IMR-90 (cell line): ENCODE measurements at regions not wholly inside any gene's neighbourhood (a gene's known extent, or its start where the extent isn't known, plus 50 kb on each side); places are given as distances from the start of the nearest gene placed in this dataset.

Experiments used
- ATAC-seq: fragments of 200-7000 bp; cut with Tn5 transposase; 2 replicates; pipeline ENCODE4 v1.9.1; 2020; ENCODE audit warnings: low read depth, mild to moderate bottlenecking, moderate library complexity
- BruUV-seq: library from RNA; stranded (reverse); fragments of 400-500 nt; replicated peaks from 2 replicates; lab custom pipeline; 2021; lab: Mats Ljungman, UMichigan
- CTCF ChIA-PET: fragments of 300-600 bp; formaldehyde crosslinking; extraction: SDS; loops from one replicate; lab custom pipeline; 2021; ENCODE audit warnings: antibody characterized with exemption; lab: Yijun Ruan, JAX
- POLR2A ChIA-PET: fragments of 300-600 bp; sonication (Branson Sonifier 250); formaldehyde crosslinking; loops from one replicate; lab custom pipeline; 2022; ENCODE audit warnings: antibody characterized with exemption; ENCODE audit not compliant: unreplicated experiment; lab: Charles Lee
- DNase-seq: peaks from one replicate; pipeline ENCODE4 v3.0.0; 2013
- H2AFZ ChIP-seq: replicated peaks from 2 replicates; pipeline ENCODE3; 2013; ENCODE audit warnings: low read length, mild to moderate bottlenecking; ENCODE audit not compliant: poor library complexity
- H2AK5ac ChIP-seq: 2 replicates; pipeline ENCODE4 v1.6.1; 2013; ENCODE audit warnings: low read depth, low read length, inconsistent platforms
- H2AK9ac ChIP-seq: replicated peaks from 2 replicates; pipeline ENCODE3; 2013; ENCODE audit warnings: mild to moderate bottlenecking, low read depth, low read length, moderate library complexity; ENCODE audit not compliant: poor library complexity
- H2BK120ac ChIP-seq: 2 replicates; pipeline ENCODE4 v1.6.1; 2013; ENCODE audit warnings: low read depth, low read length, inconsistent platforms
- H2BK15ac ChIP-seq: 3 replicates; pipeline ENCODE4 v1.6.1; 2013; ENCODE audit warnings: low read depth, low read length, inconsistent platforms
- H2BK20ac ChIP-seq: 2 replicates; pipeline ENCODE4 v1.6.1; 2013; ENCODE audit warnings: low read depth, mild to moderate bottlenecking, inconsistent platforms, low read length, moderate library complexity
- H2BK5ac ChIP-seq: 2 replicates; pipeline ENCODE4 v1.6.1; 2013; ENCODE audit warnings: mild to moderate bottlenecking, low read depth, low read length, inconsistent platforms; ENCODE audit not compliant: poor library complexity, severe bottlenecking
- H3K14ac ChIP-seq: replicated peaks from 2 replicates; pipeline ENCODE4 v1.6.1; 2013; ENCODE audit warnings: low read depth, low read length, inconsistent platforms
- H3K18ac ChIP-seq: 2 replicates; pipeline ENCODE4 v1.6.1; 2013; ENCODE audit warnings: low read depth, low read length, control low read depth
- H3K23ac ChIP-seq: 2 replicates; pipeline ENCODE4 v1.6.1; 2013; ENCODE audit warnings: low read depth, low read length, inconsistent platforms
- H3K27ac ChIP-seq: 2 replicates; pipeline ENCODE4 v1.5.1; 2013; ENCODE audit warnings: mild to moderate bottlenecking, control low read depth, low read length; ENCODE audit not compliant: insufficient read depth
- H3K27me3 ChIP-seq: 2 replicates; pipeline ENCODE4 v1.6.1; 2013; ENCODE audit warnings: low read length; ENCODE audit not compliant: control insufficient read depth, insufficient read depth
- H3K36me3 ChIP-seq: 2 replicates; pipeline ENCODE4 v1.6.1; 2013; ENCODE audit warnings: low read length, mixed read lengths; ENCODE audit not compliant: control insufficient read depth, insufficient read depth
- H3K4ac ChIP-seq: 2 replicates; pipeline ENCODE4 v1.6.1; 2013; ENCODE audit warnings: low read depth, low read length, inconsistent platforms
- H3K4me1 ChIP-seq: 2 replicates; pipeline ENCODE4 v1.6.1; 2013; ENCODE audit warnings: low read length, mixed read lengths; ENCODE audit not compliant: control insufficient read depth, insufficient read depth
- H3K4me2 ChIP-seq: 2 replicates; pipeline ENCODE4 v1.6.1; 2013; ENCODE audit warnings: low read depth, mild to moderate bottlenecking, control low read depth, low read length, moderate library complexity
- H3K4me3 ChIP-seq: 2 replicates; pipeline ENCODE4 v1.5.1; 2013; ENCODE audit warnings: low read depth, mild to moderate bottlenecking, control low read depth, low read length, moderate library complexity; ENCODE audit not compliant: insufficient read depth
- H3K56ac ChIP-seq: 2 replicates; pipeline ENCODE4 v1.6.1; 2013; ENCODE audit warnings: low read length, inconsistent platforms; ENCODE audit not compliant: insufficient read depth; ENCODE audit errors: extremely low read depth
- H3K79me1 ChIP-seq, 2 experiments: 2 replicates each; pipeline ENCODE4 v1.6.1; 2013; ENCODE audit warnings: low read length in 2 of 2, inconsistent platforms in 1 of 2, low read depth in 1 of 2
- H3K9ac ChIP-seq: 2 replicates; pipeline ENCODE4 v1.6.1; 2013; ENCODE audit warnings: low read depth, low read length, control low read depth
- H3K9me1 ChIP-seq: 2 replicates; pipeline ENCODE4 v1.6.1; 2013; ENCODE audit warnings: low read length, inconsistent platforms; ENCODE audit not compliant: insufficient read depth
- H3K9me3 ChIP-seq: 2 replicates; pipeline ENCODE4 v1.6.1; 2013; ENCODE audit warnings: low read length; ENCODE audit not compliant: control insufficient read depth, insufficient read depth
- H4K20me1 ChIP-seq: 2 replicates; pipeline ENCODE4 v1.6.1; 2013; ENCODE audit warnings: low read length, inconsistent platforms; ENCODE audit not compliant: insufficient read depth
- H4K5ac ChIP-seq: 2 replicates; pipeline ENCODE4 v1.6.1; 2013; ENCODE audit warnings: mild to moderate bottlenecking, low read depth, low read length, control low read depth
- H4K8ac ChIP-seq, 2 experiments: 2 replicates each; pipeline ENCODE4 v1.6.1; 2013; ENCODE audit warnings: low read depth in 2 of 2, low read length in 2 of 2, control low read depth in 1 of 2, inconsistent platforms in 1 of 2
- H4K91ac ChIP-seq: 2 replicates; pipeline ENCODE4 v1.6.1; 2013; ENCODE audit warnings: low read depth, low read length, inconsistent platforms; ENCODE audit not compliant: insufficient read depth
- BHLHE40 ChIP-seq: fragments of 150-350 bp; IDR thresholded peaks from 2 replicates; pipeline ENCODE4 v1.6.1; 2016; ENCODE audit warnings: mild to moderate bottlenecking, low read depth, low read length
- CEBPB ChIP-seq: IDR thresholded peaks from 2 replicates; pipeline ENCODE4 v1.6.1; 2012; ENCODE audit warnings: low read depth, low read length, improper control_type of control experiment
- CTCF ChIP-seq: conservative IDR thresholded peaks from 2 replicates; pipeline ENCODE4 v1.5.1; 2012; ENCODE audit warnings: mild to moderate bottlenecking, low read depth, low read length, improper control_type of control experiment
- MAFK ChIP-seq: IDR thresholded peaks from 2 replicates; pipeline ENCODE4 v1.6.1; 2012; ENCODE audit warnings: low read depth, low read length, improper control_type of control experiment
- MAZ ChIP-seq: IDR thresholded peaks from 2 replicates; pipeline ENCODE4 v1.6.1; 2012; ENCODE audit warnings: low read depth, mild to moderate bottlenecking, low read length, improper control_type of control experiment, moderate library complexity, borderline replicate concordance
- MXI1 ChIP-seq: IDR thresholded peaks from 2 replicates; pipeline ENCODE4 v1.6.1; 2012; ENCODE audit warnings: low read depth, mild to moderate bottlenecking, low read length, moderate library complexity, borderline replicate concordance
- NFE2L2 ChIP-seq: fragments of 150-350 bp; IDR thresholded peaks from 2 replicates; pipeline ENCODE4 v1.6.1; 2016; ENCODE audit warnings: low read depth, mild to moderate bottlenecking, low read length
- POLR2A ChIP-seq: IDR thresholded peaks from 2 replicates; pipeline ENCODE4 v1.6.1; 2012; ENCODE audit warnings: mild to moderate bottlenecking, low read depth, low read length
- RAD21 ChIP-seq: IDR thresholded peaks from 2 replicates; pipeline ENCODE4 v1.6.1; 2012; ENCODE audit warnings: low read length, improper control_type of control experiment
- RCOR1 ChIP-seq: IDR thresholded peaks from 2 replicates; pipeline ENCODE4 v1.6.1; 2012; ENCODE audit warnings: mild to moderate bottlenecking, low read length, improper control_type of control experiment; ENCODE audit not compliant: insufficient replicate concordance
- RFX5 ChIP-seq: IDR thresholded peaks from 2 replicates; pipeline ENCODE4 v1.8.0; 2012; ENCODE audit warnings: low read depth, mild to moderate bottlenecking, low read length, moderate library complexity
- SMC3 ChIP-seq: fragments of 150-350 bp; IDR thresholded peaks from 2 replicates; pipeline ENCODE4 v1.6.1; 2016; ENCODE audit warnings: low read depth, mild to moderate bottlenecking, antibody characterized with exemption, low read length, moderate library complexity
- USF2 ChIP-seq: fragments of 150-350 bp; IDR thresholded peaks from 2 replicates; pipeline ENCODE4 v1.6.1; 2017; ENCODE audit warnings: mild to moderate bottlenecking, antibody characterized with exemption, low read length, low read depth
- WGBS, 2 experiments: methylation state at CpG; one replicate each; pipeline versions ENCODE4 v1.1.5 to v1.1.7; 2013; ENCODE audit warnings: missing lambda C conversion rate in 2 of 2; ENCODE audit not compliant: insufficient read length in 1 of 2; ENCODE audit errors: extremely low coverage in 2 of 2; 5-methylcytosine and 5-hydroxymethylcytosine counted together
- dilution Hi-C: fragments of 300-500 bp; cut with HindIII; formaldehyde crosslinking; loops from one replicate; pipeline ENCODE4 v1.14.3; 2018; ENCODE audit warnings: low sequenced_read_pairs; ENCODE audit not compliant: unreplicated experiment
- in situ Hi-C: fragments of 300-500 bp; cut with MboI; formaldehyde crosslinking; loops from 3 replicates; pipeline ENCODE4 v1.14.3; 2019; ENCODE audit warnings: low sequenced_read_pairs, inconsistent platforms, mixed read lengths
- intact Hi-C: fragments of 100-400 bp; cut with micrococcal nuclease; formaldehyde crosslinking; loops from 2 replicates; pipeline ENCODE4 v1.10.0; 2022

GRCh38 chr15:86004061-86004460, 75.6 kb upstream of the AGBL1 start:
- Histone ChIP-seq H2BK20ac (no peak overlapping the region), H3K27me3 (no peaks in the 10 kb centered on the region), H2AFZ (no peak overlapping the region), H3K4ac (no peak overlapping the region), H2AK5ac (no peak overlapping the region), H2BK120ac (no peak overlapping the region), H4K5ac (no peak overlapping the region), H4K8ac (no peak overlapping the region), H3K4me2 (no peak overlapping the region), H3K27ac (no peak overlapping the region), H3K14ac (no peak overlapping the region), H3K9me1 (no peaks in the 10 kb centered on the region), H3K4me3 (no peak overlapping the region), H2BK5ac (no peak overlapping the region), H3K18ac (no peak overlapping the region), H3K4me1 (no peaks in the 10 kb centered on the region), H3K56ac (no peak overlapping the region), H4K91ac (no peak overlapping the region), H4K20me1 (no peaks in the 10 kb centered on the region), H3K9me3 (peaks cover 15% of the 10 kb centered on the region), H2AK9ac (no peak overlapping the region), H3K36me3 (no peaks in the 10 kb centered on the region), H3K79me1 (no peaks in the 10 kb centered on the region), H3K9ac (no peak overlapping the region), H3K23ac (no peak overlapping the region), H2BK15ac (no peak overlapping the region)
- ATAC-seq = no peak
- dilution Hi-C loops (no loop called here), in situ Hi-C loops (no loop called here), intact Hi-C loops (no loop called here)
- ChIA-PET CTCF (no interaction called here), POLR2A (no interaction called here)
- DNase-seq = no peak
- no TSS peak for BruUV-seq
- no peak for TF ChIP-seq MAFK
- no peak for TF ChIP-seq MAZ
- TF ChIP-seq NFE2L2 = no peak
- TF ChIP-seq BHLHE40 = no peak
- no peak for TF ChIP-seq USF2
- TF ChIP-seq POLR2A = no peak
- TF ChIP-seq CTCF = no peak
- TF ChIP-seq MXI1 = no peak
- TF ChIP-seq CEBPB = no peak
- TF ChIP-seq SMC3 = no peak
- TF ChIP-seq RFX5 = no peak
- no peak for TF ChIP-seq RCOR1
- no peak for TF ChIP-seq RAD21
- no CpG with 5 or more reads among the region's 4 CpGs for WGBS, 2 experiments
